HG03469 (cell line): ENCODE measurements at regions not wholly inside any gene's neighbourhood (a gene's known extent, or its start where the extent isn't known, plus 50 kb on each side); places are given as distances from the start of the nearest gene placed in this dataset.

Experiments used
- ATAC-seq: cut with Tn5 transposase; IDR thresholded peaks from one replicate; pipeline ENCODE4 v1.9.1; 2021; ENCODE audit warnings: mild to moderate bottlenecking, moderate library complexity, moderate number of reproducible peaks; ENCODE audit not compliant: unreplicated experiment

- ATAC-seq, result no peak
Observed at GRCh38 chr11:130815956-130816355, 100.3 kb downstream of the SNX19 start.

GRCh38 chr11:130816546-130817329 is 99.5 kb downstream of the SNX19 start:
- ATAC-seq, result no peak

- ATAC-seq, result no peak
Observed at GRCh38 chr11:130817330-130817944, 98.8 kb downstream of the SNX19 start.

GRCh38 chr11:130819625-130820024 is 96.7 kb downstream of the SNX19 start:
- no peak for ATAC-seq
